ENCODE measurements at regions not wholly inside any gene's neighbourhood (a gene's known extent, or its start where the extent isn't known, plus 50 kb on each side); places are given as distances from the start of the nearest gene placed in this dataset.

DNA sequence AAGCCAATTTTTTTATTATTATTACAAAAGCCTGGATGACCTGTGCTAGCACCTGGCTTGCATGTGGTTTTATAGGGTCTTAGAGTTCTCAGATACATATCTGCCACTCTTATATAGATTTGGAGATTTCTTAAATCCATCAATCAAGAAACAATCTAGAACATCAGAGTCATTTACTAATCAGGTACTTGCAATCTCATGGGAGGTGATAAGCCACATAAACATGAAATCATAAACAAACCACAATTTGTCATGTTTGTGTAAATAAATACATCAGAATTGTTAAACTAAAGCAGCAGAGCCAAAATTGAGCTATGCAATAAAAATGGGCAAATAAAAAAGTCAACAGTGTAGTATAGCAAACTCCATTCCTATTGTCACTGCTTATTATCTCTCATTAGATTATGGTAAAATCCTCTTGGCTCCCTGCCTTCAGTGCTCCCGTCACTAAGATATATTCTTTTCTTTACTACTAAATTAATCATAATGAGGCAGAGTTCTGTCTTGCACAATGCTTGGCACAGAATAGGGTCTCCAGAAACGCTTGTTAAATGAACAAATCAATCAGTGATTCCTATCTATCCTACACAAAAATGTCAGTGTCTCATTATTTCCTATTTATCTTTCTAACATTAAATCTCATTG lies 108.7 kb upstream of the TTC29 start:
- no peak for DNase-seq (ENCODE audit: low spot score)

DNA sequence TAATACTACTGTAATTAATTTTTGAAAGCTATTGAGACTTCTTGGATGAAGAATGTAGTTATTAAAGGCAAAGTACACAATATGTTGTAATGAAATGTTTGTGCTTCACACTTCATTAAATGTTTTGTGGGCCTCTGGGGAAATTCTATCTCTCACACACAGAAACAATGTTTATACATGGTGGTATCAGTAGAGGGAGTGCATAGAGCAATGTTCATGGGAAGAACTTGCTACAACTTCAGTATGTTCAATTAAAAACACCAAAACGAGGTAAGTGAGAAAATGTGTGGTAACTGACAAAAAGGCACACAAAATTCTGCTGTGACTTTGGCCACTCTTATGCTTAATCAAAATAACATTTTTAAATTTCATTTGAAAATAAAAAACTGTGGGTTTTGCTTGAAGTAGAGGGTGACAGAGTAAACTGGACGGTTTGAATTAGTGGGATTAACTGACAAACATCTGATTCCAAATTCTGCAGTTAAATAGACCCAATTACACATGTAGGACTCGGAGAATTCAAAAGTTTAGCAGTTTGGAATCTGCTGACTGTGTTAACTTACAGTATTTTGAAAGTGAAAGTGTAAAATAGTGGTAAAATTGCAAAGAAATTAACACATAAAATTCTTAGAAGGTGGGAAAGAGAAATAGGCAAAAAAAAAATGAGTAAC lies 111.4 kb upstream of the TTC29 start:
- no peak for DNase-seq (ENCODE audit: low spot score)

DNA sequence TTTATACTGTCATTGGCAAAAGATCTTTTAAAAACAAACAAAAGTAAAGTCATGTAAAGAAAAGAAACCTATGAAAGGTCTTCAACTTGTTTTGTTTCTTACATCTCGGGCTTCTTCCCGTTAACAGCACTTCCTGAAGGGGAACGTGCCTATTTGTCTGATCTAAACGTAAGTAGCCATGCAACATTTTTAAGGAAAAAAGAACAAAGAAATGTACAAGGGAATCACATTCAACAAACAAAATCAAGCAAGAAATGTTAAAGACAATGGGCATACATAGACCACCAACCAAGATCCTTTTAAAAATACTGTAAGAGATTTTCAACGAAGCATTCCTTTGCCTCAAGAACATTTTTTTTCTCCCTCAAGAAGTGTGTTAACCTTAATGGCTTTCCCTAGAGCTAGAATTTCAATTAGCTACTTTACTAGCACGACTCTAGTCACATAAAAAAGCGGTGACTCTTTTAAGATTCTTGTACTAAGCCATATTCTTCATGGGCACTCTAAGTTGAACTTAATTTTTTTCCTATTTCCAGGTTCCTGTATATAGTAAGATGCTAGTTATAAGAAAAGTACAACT lies 112.0 kb upstream of the TTC29 start:
- DNase-seq (ENCODE audit: low spot score): no peak

DNA sequence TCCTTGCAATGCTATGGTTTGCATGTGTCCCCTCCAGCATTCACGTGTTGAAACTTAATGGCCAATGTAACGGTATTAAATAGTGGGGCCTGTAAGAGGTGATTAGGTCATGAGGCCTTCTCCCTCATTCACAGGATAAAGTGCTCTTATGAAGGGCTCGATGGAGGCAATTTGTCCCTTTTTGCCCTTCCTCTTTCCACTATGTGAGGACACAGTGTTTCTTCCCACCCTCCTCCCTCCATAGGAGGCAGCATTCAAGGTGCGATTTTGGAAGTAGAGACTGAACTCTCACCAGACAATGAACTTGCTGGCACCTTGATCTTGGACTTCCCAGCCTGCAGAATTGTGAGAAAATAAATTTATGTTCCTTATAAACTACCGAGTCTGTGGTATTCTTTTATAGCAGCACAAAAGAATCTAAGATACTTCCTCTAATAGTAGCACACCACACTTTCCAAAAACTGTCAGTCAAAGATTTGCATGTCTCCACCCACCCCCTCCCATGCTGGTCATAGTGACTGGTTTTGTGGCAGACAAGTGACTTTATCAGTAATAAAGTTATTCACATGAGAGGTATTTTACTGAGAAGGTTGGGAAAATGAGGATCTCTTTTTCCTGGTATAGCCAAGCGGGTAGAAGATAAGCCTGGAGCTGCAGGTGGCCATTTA lies 113.5 kb upstream of the TTC29 start:
- peak; percentile 11 for DNase-seq (ENCODE audit: low spot score)

DNA sequence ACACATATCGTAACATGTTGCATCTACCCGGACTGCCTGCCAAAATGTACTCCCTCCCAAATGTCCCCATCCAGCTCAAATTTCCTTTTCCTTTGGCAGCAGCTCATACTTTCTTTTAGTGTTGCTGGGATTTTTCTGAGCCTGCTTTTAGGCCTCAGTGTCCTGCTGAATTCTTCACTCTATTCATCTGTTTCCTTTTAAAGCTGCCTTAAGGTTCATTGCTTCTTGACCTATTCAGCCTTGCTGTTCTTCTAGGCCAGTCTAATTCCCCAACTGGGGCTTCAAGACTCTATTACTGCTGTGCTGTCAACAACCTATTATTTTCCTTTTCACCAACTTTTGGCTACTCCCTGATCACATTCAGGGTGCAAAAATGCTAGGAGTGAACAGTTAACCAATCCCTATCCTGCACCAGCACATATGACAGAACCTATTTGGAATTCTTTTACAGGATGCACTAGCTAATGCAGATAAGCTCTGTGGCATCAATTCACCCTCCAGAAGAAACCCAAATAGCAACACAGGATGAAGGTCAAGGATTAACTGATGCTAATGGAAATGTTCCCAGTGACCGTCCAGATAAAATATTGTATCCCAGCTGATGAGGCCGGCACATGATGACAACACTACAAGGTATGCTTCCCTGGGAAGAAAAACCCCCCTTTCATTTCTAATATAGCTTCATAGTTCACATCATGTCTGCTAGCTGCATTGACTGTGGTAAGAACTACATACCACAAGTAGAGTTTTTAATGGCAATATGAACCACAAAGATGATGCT lies 114.7 kb upstream of the TTC29 start:
- no peak for DNase-seq (ENCODE audit: low spot score)

DNA sequence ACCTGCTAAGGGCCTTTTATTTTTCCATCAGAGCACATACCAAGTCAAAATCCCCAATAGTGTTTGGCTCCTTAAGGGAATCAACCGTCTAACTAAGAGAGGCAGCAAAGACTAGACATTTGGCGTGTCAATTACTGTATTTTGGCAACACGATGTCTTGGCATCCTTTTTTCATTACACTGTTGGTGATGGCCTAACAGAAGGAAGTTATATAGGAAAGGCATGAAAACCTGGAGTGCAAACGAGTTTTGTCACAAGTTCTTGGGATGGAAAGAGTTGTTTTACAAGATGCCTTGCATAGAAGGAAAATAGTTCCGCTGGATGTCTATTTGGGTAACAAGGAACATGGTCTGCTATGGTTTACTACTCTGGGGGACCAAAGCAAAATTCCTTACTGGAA lies 119.2 kb upstream of the TTC29 start:
- no peak for DNase-seq (ENCODE audit: low spot score)

DNA sequence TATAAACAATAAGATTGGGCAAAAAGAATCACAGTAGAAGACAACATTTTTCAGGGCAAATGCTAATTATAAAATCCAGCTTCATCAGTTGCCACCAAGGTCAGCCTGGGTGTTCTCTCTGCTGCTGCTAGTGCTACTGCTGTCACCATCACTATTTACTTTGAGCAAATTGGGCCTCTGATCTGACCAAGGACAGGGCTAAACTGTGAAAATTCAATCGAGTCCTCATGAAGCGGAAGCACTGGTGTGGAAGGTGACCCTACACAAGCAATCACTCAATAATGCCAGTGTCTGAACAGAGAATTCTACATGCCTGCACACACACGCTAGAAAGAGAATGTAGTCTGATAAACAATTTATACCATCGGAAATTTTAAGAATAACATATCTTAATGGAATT lies 122.9 kb upstream of the TTC29 start:
- DNase-seq (ENCODE audit: low spot score): no peak

DNA sequence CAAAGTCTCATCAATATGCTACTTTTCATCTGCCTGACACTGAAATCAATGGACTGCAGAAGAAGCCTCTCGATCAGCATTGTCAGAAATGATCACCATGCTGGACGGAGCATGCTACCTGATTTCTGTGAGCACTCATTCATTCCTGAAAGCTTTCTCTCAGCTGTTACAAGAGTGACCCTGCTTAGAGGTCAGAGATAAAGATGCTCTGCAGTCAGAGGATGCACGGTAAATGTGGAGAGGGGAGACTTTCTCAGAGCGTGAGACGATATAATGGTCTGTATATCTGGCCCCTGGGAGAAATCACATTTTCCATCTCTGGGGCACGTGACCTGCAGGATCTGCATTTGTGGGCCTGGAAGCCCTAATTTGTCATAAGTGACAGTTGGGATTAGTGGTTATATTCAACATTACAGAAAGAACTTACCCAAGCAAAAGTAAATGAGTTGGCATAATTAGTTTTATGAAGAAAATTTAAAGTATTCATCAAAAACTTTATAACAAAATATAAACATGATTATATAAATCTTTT lies 125.6 kb upstream of the TTC29 start:
- DNase-seq (ENCODE audit: low spot score): no peak

DNA sequence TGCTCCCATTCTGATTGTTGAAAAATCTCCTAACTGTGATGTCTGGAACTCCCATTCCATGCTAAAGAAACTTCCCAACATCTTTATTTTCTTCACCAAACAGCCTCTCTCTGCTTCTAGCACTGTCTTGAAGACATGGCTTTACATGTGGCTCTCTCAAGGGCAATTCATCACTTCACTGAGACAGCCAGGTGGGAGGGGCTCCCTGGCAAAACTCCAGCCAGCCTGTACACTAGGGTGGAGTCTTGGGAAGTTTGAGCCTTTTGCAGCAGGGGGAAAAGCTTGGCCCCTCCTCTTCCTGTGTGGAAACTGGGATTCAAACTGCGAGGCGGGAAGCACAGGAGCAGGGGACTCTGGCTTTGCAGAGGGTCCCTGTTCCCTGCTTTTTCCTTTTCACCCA lies 130.5 kb upstream of the TTC29 start:
- no peak for DNase-seq (ENCODE audit: low spot score)

DNA sequence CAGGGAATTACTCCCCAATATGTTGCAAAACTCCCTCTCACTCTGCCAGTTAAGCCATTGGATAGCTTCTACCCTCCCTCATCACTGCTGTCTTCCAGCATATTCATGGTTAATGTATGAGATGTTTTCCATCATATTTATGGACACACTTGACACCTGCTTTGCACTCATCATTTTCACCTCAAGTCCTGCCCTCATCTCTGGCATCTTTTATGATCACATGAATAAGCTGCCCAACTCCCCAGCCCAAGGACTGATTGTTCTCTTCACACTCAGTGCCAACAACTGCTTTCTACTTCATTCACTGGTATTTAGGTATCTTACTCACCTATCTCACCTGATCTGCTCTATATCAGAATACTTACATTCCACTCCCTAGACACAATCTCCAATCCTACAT lies 131.1 kb upstream of the TTC29 start:
- no peak for DNase-seq (ENCODE audit: low spot score)

DNA sequence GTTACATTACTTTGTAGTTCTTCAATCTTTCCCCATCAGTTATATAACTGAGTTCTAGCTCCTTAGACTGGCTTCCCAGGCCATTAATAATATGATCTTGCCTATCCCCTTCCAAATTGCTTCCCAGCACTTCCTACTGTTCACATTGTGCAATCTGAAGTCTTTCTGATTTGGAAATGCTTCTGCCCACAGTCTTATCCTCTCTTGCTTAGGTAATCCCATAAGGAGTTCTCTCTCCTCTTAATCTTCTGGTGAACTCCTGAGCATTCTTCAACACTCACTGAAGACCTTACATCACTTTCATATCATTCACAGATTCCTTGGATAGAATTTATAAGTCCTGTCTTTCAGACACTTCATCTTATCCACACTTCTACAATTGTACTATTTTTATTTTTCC lies 132.7 kb upstream of the TTC29 start:
- DNase-seq (ENCODE audit: low spot score): no peak

DNA sequence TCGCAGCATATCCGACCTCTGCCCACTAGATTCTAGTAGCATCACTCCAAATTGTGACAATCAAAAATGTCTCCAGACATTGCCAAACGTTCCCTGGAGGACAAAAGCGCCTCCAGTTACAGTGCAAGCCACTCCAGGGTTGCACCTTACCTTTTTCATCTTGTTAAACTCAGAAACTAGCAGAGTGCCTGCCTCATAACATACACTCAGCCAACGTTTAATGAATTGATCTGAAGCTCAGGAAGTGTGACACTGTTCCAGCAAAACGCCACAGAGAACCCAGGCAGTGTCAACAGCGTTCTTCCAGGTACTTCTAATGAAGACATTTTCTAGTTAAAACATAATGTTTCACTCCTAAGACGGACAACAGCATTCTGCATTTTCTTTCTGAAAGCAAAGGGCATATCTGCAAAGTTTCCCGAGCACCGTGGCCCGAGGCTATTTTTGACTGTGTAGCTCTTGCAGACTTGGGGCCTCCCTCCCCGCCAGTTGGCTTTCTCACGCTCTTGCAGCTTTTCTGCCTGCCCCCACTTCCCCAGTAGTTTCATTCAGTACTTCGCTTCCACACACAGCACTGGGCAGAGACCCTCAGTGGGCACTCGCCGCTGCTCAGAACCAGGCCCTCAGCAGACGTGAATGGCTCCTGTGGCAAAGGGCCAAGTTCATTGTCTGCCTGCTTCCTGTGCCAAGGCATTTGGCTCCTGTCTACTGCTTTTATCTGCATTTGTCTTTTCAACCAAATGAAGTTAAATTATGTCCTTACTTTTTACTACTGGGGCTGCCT lies 133.4 kb upstream of the TTC29 start:
- DNase-seq (ENCODE audit: low spot score): no peak

DNA sequence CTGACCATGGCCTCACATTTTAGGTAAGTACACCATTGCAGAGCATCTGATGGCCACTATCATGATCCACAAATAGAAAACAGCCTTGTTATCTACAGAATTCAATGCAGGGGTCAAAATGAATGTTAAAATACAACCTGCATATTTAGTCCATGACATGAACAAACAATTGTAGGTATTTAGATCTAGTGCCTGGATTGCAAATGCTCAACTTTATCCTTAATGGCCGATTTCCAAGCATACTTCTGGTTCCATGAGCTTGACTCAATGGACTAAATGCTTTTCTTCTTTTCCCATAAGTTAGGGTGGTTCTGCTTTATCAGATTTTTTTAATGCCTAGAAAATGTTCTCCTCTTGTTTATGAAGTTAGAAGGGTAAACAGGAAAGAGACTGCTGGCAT lies 139.2 kb upstream of the TTC29 start:
- DNase-seq (ENCODE audit: low spot score): no peak

DNA sequence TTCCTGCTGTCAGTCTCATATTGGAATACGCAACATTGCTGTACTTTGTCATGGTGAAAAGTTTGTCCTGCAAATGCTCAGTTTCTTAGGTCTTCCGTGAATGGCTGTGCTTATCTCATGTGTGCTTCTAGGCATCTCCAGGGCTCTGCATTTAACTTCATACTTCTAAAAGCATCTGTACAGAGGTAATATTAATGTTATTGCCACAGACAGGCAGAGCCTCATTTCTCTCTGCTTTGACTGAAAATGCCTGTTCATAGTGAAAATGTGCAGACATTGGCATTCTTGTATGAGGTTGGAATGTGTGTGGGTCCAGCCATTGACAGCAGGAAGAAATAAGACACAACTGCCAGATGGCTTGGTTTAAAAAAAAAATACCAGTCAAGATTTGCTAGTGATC lies 140.1 kb upstream of the TTC29 start:
- DNase-seq (ENCODE audit: low spot score): no peak

DNA sequence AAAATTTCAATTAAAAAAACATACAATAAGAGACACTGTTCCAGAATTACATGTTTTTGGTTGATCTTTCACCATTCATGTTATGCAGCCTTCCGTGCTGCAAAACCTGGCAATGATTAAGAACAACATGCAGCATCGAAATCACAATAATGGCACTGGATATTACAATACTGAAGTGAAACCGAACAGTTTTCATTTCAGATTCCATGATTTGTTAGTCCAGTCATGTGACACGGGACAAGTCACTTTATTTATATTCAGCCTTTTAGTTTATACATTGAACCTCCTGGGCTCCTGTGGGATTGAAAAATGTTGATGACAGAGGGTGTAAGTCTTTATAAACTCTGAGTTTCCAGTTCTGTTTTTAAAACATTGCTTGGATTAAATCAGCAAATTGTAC lies 142.5 kb upstream of the TTC29 start:
- no peak for DNase-seq (ENCODE audit: low spot score)

DNA sequence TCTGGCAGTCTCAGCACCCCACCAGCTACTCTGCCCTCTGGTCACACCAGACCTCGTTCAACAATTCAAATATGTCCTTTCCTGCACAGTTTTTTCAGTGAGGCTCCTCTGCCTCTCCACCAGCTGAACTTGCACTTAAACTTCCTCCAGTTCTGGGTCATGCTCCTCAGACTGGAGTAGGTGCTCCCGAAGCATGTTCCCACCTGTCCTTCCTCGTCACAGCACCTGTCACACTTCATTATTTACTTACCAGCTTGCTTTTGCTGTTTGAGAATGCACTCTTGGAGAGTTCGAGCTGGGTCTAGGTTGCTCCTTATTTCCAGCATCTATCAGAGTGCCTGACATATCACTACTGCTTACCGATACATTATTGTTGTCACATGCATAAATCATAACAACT lies 144.8 kb upstream of the TTC29 start:
- DNase-seq (ENCODE audit: low spot score): no peak

DNA sequence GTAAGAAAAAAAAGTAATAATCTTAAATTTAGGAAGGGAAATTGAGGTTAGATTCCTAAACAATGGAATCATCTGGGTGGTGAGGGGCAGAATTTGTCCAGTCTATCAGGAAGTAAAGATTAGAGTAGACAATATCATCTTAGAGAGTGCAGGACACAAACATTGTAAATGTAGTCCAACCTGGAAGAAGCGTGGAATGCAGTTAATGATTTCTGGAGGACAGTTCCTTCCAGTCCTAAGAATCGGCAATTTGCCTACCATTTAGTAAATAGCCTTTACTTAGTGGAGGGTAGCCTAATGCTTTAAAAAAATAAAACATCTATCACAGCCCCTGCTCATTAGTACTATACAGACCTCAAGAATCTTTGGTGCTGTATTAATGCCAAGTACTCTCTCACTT lies 147.5 kb upstream of the TTC29 start:
- no peak for DNase-seq (ENCODE audit: low spot score)

DNA sequence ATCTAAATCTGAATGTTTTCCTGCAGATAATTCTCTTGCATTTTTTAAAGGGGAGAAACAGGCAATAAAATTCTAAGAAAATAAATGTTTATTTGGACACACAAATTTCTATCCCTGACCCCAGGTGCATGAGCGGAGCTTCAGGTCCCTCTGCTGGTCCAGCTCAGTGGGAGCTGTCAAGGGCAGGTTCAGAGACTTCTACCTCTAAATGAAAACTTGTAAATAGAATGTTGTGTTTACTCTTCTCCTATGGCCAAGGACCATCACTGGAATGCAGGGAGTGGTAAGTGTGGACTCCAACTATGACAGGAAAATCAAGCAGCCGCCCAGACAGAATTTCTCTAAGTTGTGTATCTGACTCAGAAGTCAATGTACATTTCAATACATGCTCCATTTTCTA lies 148.6 kb upstream of the TTC29 start:
- no peak for DNase-seq (ENCODE audit: low spot score)

DNA sequence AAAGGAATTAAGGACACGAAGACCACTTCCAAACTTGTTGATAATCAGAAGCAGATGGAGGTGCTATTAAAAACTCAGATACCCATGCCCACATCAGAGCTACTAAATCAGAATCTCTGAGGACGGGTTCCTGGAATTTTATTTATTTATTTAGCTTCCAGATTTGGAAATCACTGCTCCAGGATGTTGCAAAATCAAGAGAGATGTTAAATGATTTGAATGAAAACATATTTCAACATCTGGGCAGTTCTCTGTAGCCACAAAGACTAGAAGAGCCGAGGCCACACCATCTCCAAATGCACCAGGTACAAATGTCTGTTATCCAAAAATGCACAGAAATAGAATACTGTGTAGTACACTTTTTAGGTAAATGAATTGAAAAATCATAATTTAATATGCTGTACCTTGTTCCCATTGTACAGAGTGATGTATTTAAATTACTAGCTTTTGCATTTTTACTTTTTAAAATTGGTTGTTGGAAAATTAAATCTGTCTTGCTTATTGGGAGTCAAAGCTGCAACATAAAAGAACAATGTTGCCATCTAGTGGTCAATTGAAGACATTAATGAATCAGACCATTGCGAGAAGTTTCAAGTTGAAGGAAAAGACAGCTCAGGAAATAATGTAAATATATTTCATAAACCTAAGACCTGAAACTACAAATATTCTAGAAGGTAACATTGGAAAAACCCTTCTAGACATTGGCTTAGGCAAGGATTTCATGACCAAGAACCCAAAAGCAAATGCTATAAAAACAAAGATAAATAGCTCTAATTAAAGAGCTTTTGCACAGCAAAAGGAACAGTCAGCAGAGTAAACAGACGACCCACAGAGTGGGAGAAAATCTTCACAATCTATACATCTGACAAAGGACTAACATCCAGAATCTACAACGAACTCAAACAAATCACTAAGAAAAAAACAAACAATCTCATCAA lies 151.3 kb upstream of the TTC29 start:
- peak; percentile 22 for DNase-seq (ENCODE audit: low spot score)

DNA sequence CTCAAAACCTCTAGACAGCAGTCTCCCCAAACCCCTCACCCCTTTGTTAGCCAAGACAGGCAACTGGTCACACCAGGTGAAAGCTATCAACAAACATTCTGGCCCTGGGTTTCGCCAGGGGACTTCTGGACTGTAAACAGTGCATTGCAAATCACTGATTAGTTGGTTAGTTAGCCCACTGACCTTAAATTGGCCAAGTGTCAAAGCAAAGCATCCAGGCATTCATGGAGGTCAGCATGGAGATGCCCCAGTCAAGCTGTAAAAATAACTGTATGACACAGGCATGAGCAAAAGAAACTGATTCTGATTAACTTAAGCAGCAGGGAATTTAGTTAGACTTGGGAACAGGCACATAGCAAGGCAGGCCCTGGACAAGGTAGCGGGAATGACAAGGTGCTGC lies 156.0 kb upstream of the TTC29 start:
- DNase-seq (ENCODE audit: low spot score): no peak
